H1 (cell line): ENCODE measurements at regions not wholly inside any gene's neighbourhood (a gene's known extent, or its start where the extent isn't known, plus 50 kb on each side); places are given as distances from the start of the nearest gene placed in this dataset.

Experiments
- CTCF ChIA-PET: fragments of 300-600 bp; sonication (Branson Sonifier 250); formaldehyde crosslinking; loops from one replicate; lab custom pipeline; 2021; ENCODE audit not compliant: partially characterized antibody; lab: Charles Lee
- POLR2A ChIA-PET: fragments of 300-600 bp; sonication (Branson Sonifier 250); formaldehyde crosslinking; loops from one replicate; lab custom pipeline; 2021; ENCODE audit warnings: inconsistent platforms; ENCODE audit not compliant: partially characterized antibody; lab: Charles Lee
- DNase-seq, 2 experiments: peaks; one replicate each; pipeline versions ENCODE4 v3.0.0 to v3.0.0-alpha.2; 2010 to 2022; ENCODE audit warnings: low spot score in 2 of 2, low read depth in 1 of 2, mixed read lengths in 1 of 2
- FAIRE-seq: peaks from 2 replicates; lab custom pipeline; 2011; peaks lifted over from hg19 to GRCh38; lab: Jason Lieb, UNC
- H2AFZ ChIP-seq: 2 replicates; pipeline ENCODE4 v1.8.1; 2012; ENCODE audit warnings: low read length, inconsistent platforms
- H2AK5ac ChIP-seq: 2 replicates; pipeline ENCODE4 v1.6.1; 2013; ENCODE audit warnings: low read depth, low read length
- H2BK120ac ChIP-seq: replicated peaks from 2 replicates; pipeline ENCODE3; 2013; ENCODE audit warnings: low read depth, low read length, inconsistent platforms
- H2BK12ac ChIP-seq: 2 replicates; pipeline ENCODE4 v1.6.1; 2013; ENCODE audit warnings: low read depth, low read length
- H2BK15ac ChIP-seq: 2 replicates; pipeline ENCODE4 v1.6.1; 2013; ENCODE audit warnings: low read length
- H2BK20ac ChIP-seq: 2 replicates; pipeline ENCODE4 v1.6.1; 2013; ENCODE audit warnings: low read length
- H2BK5ac ChIP-seq: 2 replicates; pipeline ENCODE4 v1.6.1; 2013; ENCODE audit warnings: low read depth, low read length
- H3K14ac ChIP-seq: 2 replicates; pipeline ENCODE4 v1.6.1; 2013; ENCODE audit warnings: inconsistent platforms; ENCODE audit not compliant: insufficient read length
- H3K18ac ChIP-seq: 2 replicates; pipeline ENCODE4 v1.6.1; 2013; ENCODE audit warnings: low read length; ENCODE audit errors: extremely low read depth
- H3K23ac ChIP-seq: 2 replicates; pipeline ENCODE4 v1.6.1; 2013; ENCODE audit warnings: inconsistent platforms; ENCODE audit not compliant: insufficient read length
- H3K23me2 ChIP-seq: 2 replicates; pipeline ENCODE4 v1.6.1; 2013; ENCODE audit warnings: low read depth, low read length
- H3K27ac ChIP-seq: 2 replicates; pipeline ENCODE4 v1.6.1; 2011; ENCODE audit warnings: low read depth, low read length, inconsistent platforms
- H3K27me3 ChIP-seq, 4 experiments: replicated peaks in 1 of 4; 1 replicate in 1 of 4; 2 replicates in 3 of 4; pipeline versions ENCODE4 v1.6.1 to v1.8.1; 2011 to 2013; ENCODE audit warnings: low read length in 3 of 4, mild to moderate bottlenecking in 3 of 4, inconsistent platforms in 2 of 4, mixed read lengths in 2 of 4, moderate library complexity in 1 of 4; ENCODE audit not compliant: control insufficient read depth in 3 of 4, insufficient read depth in 3 of 4; ENCODE audit errors: extremely low read depth in 1 of 4
- H3K36me3 ChIP-seq, 4 experiments: 2 replicates each; pipeline versions ENCODE4 v1.6.1 to v1.8.1; 2011 to 2013; ENCODE audit warnings: mild to moderate bottlenecking in 4 of 4, low read length in 3 of 4, moderate library complexity in 2 of 4, control low read depth in 1 of 4, inconsistent platforms in 1 of 4; ENCODE audit not compliant: insufficient read depth in 4 of 4, control insufficient read depth in 2 of 4
- H3K4ac ChIP-seq: replicated peaks from 2 replicates; pipeline ENCODE3; 2013; ENCODE audit warnings: low read length, low read depth, mixed read lengths, inconsistent platforms; ENCODE audit not compliant: insufficient read length
- H3K4me1 ChIP-seq, 4 experiments: replicated peaks in 1 of 4; 1 replicate in 1 of 4; 2 replicates in 3 of 4; pipeline versions ENCODE4 v1.6.1 to v1.8.1; 2011 to 2013; ENCODE audit warnings: low read length in 3 of 4, inconsistent platforms in 2 of 4, mixed read lengths in 1 of 4; ENCODE audit not compliant: insufficient read depth in 4 of 4, control insufficient read depth in 3 of 4
- H3K4me2 ChIP-seq, 2 experiments: 2 replicates each; pipeline versions ENCODE4 v1.6.1 to v1.8.1; 2011 to 2013; ENCODE audit warnings: low read depth in 2 of 2, low read length in 2 of 2, control low read depth in 1 of 2, inconsistent platforms in 1 of 2, mild to moderate bottlenecking in 1 of 2; ENCODE audit not compliant: insufficient read depth in 1 of 2
- H3K4me3 ChIP-seq, 4 experiments: fragments of 200-600, 300-600 bp in 1 of 4; sonication (generic), shearing (Covaris generic), sonication (Bioruptor Twin) in 1 of 4; 2 replicates each; pipeline versions ENCODE4 v1.5.1 to v1.8.1; 2011 to 2016; ENCODE audit warnings: low read length in 4 of 4, low read depth in 3 of 4, control low read depth in 2 of 4, inconsistent platforms in 2 of 4, mild to moderate bottlenecking in 2 of 4, mixed read lengths in 1 of 4, moderate library complexity in 1 of 4; ENCODE audit not compliant: insufficient read depth in 2 of 4; ENCODE audit errors: extremely low read depth in 1 of 4
- H3K56ac ChIP-seq: replicated peaks from 2 replicates; pipeline ENCODE3; 2013; ENCODE audit warnings: low read depth, mild to moderate bottlenecking, mixed read lengths, low read length, inconsistent platforms; ENCODE audit not compliant: insufficient read length
- H3K79me1 ChIP-seq: 2 replicates; pipeline ENCODE4 v1.6.1; 2013; ENCODE audit warnings: low read depth, low read length, control low read depth
- H3K79me2 ChIP-seq, 2 experiments: 2 replicates each; pipeline versions ENCODE4 v1.6.1 to v1.8.1; 2012 to 2013; ENCODE audit warnings: low read length in 2 of 2, mild to moderate bottlenecking in 2 of 2, inconsistent platforms in 1 of 2; ENCODE audit not compliant: insufficient read depth in 2 of 2, control insufficient read depth in 1 of 2
- H3K9ac ChIP-seq, 4 experiments: replicated peaks in 1 of 4; 1 replicate in 1 of 4; 2 replicates in 3 of 4; pipeline versions ENCODE4 v1.6.1 to v1.8.1; 2011 to 2013; ENCODE audit warnings: low read depth in 3 of 4, low read length in 3 of 4, control low read depth in 2 of 4, mild to moderate bottlenecking in 2 of 4, moderate library complexity in 2 of 4, inconsistent platforms in 1 of 4; ENCODE audit errors: extremely low read depth in 1 of 4
- H3K9me3 ChIP-seq, 2 experiments: 2 replicates each; pipeline versions ENCODE4 v1.6.1 to v1.8.1; 2012 to 2013; ENCODE audit warnings: mild to moderate bottlenecking in 2 of 2, moderate library complexity in 2 of 2, control low read depth in 1 of 2, inconsistent platforms in 1 of 2, low read depth in 1 of 2, low read length in 1 of 2, mixed read lengths in 1 of 2; ENCODE audit not compliant: insufficient read depth in 2 of 2
- H4K20me1 ChIP-seq, 2 experiments: replicated peaks in 1 of 2; 2 replicates each; pipeline versions ENCODE3 to v1.8.1; 2011 to 2013; ENCODE audit warnings: inconsistent platforms in 2 of 2, low read length in 2 of 2, mild to moderate bottlenecking in 1 of 2; ENCODE audit not compliant: insufficient read depth in 2 of 2, control insufficient read depth in 1 of 2
- H4K5ac ChIP-seq: 2 replicates; pipeline ENCODE4 v1.6.1; 2013; ENCODE audit warnings: low read length, low read depth, mixed read lengths, inconsistent platforms; ENCODE audit not compliant: insufficient read length
- H4K8ac ChIP-seq: 2 replicates; pipeline ENCODE4 v1.8.0; 2013; ENCODE audit warnings: mild to moderate bottlenecking, moderate library complexity, low read length, inconsistent platforms; ENCODE audit not compliant: insufficient read depth; ENCODE audit errors: extremely low read depth
- H4K91ac ChIP-seq: replicated peaks from 2 replicates; pipeline ENCODE3; 2013; ENCODE audit warnings: low read length, mixed read lengths, inconsistent platforms; ENCODE audit not compliant: insufficient read length
- SP1 ChIP-seq: IDR thresholded peaks from 2 replicates; pipeline ENCODE4 v1.6.1; 2011; ENCODE audit warnings: low read depth, low read length
- SP2 ChIP-seq: IDR thresholded peaks from 2 replicates; pipeline ENCODE4 v1.6.1; 2012; ENCODE audit warnings: mild to moderate bottlenecking, low read length, inconsistent platforms
- SUZ12 ChIP-seq: fragments of 200-600 bp; sonication (generic); IDR thresholded peaks from 2 replicates; pipeline ENCODE4 v1.6.1; 2012; ENCODE audit warnings: mild to moderate bottlenecking, inconsistent platforms, low read length, moderate library complexity, mixed read lengths
- WGBS, 2 experiments: shearing (Covaris generic) in 1 of 2; methylation state at CpG; one replicate each; pipeline versions ENCODE4 v1.1.6 to v1.1.7; 2013 to 2015; ENCODE audit warnings: low lambda C conversion rate in 2 of 2, mixed read lengths in 2 of 2, inconsistent platforms in 1 of 2, low coverage in 1 of 2, missing lambda C conversion rate in 1 of 2; ENCODE audit not compliant: insufficient replicate concordance in 2 of 2, insufficient coverage in 1 of 2, insufficient read length in 1 of 2; ENCODE audit errors: extremely low coverage in 1 of 2, missing lambda C conversion rate in 1 of 2; 5-methylcytosine and 5-hydroxymethylcytosine counted together

DNA sequence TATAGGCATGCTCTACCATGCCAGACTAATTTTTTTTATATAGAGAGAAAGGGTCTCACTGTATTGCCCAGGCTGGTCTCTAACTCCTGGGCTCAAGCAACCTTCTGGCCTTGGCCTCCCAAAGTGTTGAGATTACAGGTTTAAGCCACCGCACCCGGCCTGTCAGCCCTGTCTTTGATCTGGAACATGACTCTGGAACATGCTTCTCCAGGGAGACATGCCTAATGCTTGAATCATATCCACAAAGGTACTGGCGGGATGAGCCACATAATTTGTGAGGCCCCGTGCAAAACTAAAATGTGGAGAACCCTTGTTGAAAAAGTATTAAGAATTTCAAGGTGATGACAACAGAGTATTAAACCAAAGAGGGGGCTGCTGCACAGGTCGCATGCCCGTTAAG is 282.8 kb downstream of the ARHGAP12 start:
- Histone ChIP-seq H2AK5ac (no peak overlapping the region), H3K23ac (no peak overlapping the region), H2AFZ (no peak overlapping the region), H4K8ac (no peak overlapping the region), H2BK120ac (no peak overlapping the region), H3K27me3 (no peaks in the 10 kb centered on the region), H3K4me1 (no peaks in the 10 kb centered on the region), H3K4me2 (no peak overlapping the region), H3K56ac (no peak overlapping the region), H2BK15ac (no peak overlapping the region), H2BK5ac (no peak overlapping the region), H3K36me3 (no peaks in the 10 kb centered on the region), H4K91ac (no peak overlapping the region), H2BK20ac (no peak overlapping the region), H3K18ac (no peak overlapping the region), H3K79me2 (no peaks in the 10 kb centered on the region), H3K14ac (no peak overlapping the region), H3K4me3 (no peak overlapping the region), H3K23me2 (no peaks in the 10 kb centered on the region), H3K79me1 (no peaks in the 10 kb centered on the region), H4K5ac (no peak overlapping the region), H2BK12ac (no peak overlapping the region), H3K9me3 (no peaks in the 10 kb centered on the region), H3K27ac (no peak overlapping the region), H3K4ac (no peak overlapping the region), H4K20me1 (no peaks in the 10 kb centered on the region), H3K9ac (no peak overlapping the region)
- TF ChIP-seq SP2 (no peak), SUZ12 (no peak), SP1 (no peak)
- ChIA-PET POLR2A (no interaction called here), CTCF (interaction anchor here (0.8 to 1.3 kb wide), 2 partner anchors 25 to 141 kb away, joined by 3 to 5 read pairs; no protein-coding TSS in a partner anchor)
- DNase-seq: no peak
- no peak for FAIRE-seq
- 97% methylated on average over 6 of the region's 6 CpGs; no CpG with 5 or more reads in 1 of the 2 experiments for WGBS, 2 experiments
